Activated naive CD8-positive, alpha-beta T cell (primary cell): ENCODE measurements at regions not wholly inside any gene's neighbourhood (a gene's known extent, or its start where the extent isn't known, plus 50 kb on each side); places are given as distances from the start of the nearest gene placed in this dataset.

Experiments
- H3K27ac Mint-ChIP-seq: one replicate; pipeline ENCODE4 v1.8.0; 2021; ENCODE audit warnings: mixed read lengths
- H3K27me3 Mint-ChIP-seq: one replicate; pipeline ENCODE4 v1.8.0; 2021; ENCODE audit warnings: mixed read lengths
- H3K36me3 Mint-ChIP-seq: one replicate; pipeline ENCODE4 v1.8.0; 2021; ENCODE audit warnings: mixed read lengths
- H3K4me1 Mint-ChIP-seq: one replicate; pipeline ENCODE4 v1.8.0; 2021; ENCODE audit warnings: low read depth, mixed read lengths
- H3K4me3 Mint-ChIP-seq: one replicate; pipeline ENCODE4 v1.8.0; 2021; ENCODE audit warnings: mild to moderate bottlenecking, mixed read lengths
- H3K9me3 Mint-ChIP-seq: one replicate; pipeline ENCODE4 v1.8.0; 2021; ENCODE audit warnings: low read depth, mixed read lengths

GRCh38 chr7:362402-363096, 72.6 kb downstream of the FOXL3 start:
- H3K4me1 Mint-ChIP-seq, result peaks cover 64% of the 10 kb centered on the region

GRCh38 chr7:363626-364025, 73.7 kb downstream of the FOXL3 start:
- H3K27ac Mint-ChIP-seq, result peak overlapping the region; percentile 72
- H3K4me3 Mint-ChIP-seq, result peak overlapping the region; percentile 38

More at GRCh38 chr7:362402-363096, 72.6 kb downstream of the FOXL3 start:
- Mint-ChIP-seq H3K4me3 (peak overlapping the region; percentile 84), H3K9me3 (no peaks in the 10 kb centered on the region), H3K27me3 (no peaks in the 10 kb centered on the region), H3K36me3 (peaks cover 3% of the 10 kb centered on the region), H3K27ac (peak overlapping the region; percentile 95)

GRCh38 chr7:364536-364935, 74.6 kb downstream of the FOXL3 start:
- H3K4me3 Mint-ChIP-seq, result peak overlapping the region; percentile 17
- H3K9me3 Mint-ChIP-seq, result no peaks in the 10 kb centered on the region
- no peaks in the 10 kb centered on the region for H3K27me3 Mint-ChIP-seq
- H3K36me3 Mint-ChIP-seq, result peaks cover 3% of the 10 kb centered on the region
- H3K4me1 Mint-ChIP-seq, result peaks cover 66% of the 10 kb centered on the region
- peak overlapping the region; percentile 72 for H3K27ac Mint-ChIP-seq

More at GRCh38 chr7:363626-364025, 73.7 kb downstream of the FOXL3 start:
- H3K9me3 Mint-ChIP-seq, result no peaks in the 10 kb centered on the region
- peaks cover 66% of the 10 kb centered on the region for H3K4me1 Mint-ChIP-seq
- peaks cover 3% of the 10 kb centered on the region for H3K36me3 Mint-ChIP-seq
- no peaks in the 10 kb centered on the region for H3K27me3 Mint-ChIP-seq

- Mint-ChIP-seq H3K4me3 (peak overlapping the region; percentile 78), H3K27me3 (no peaks in the 10 kb centered on the region), H3K27ac (no peak overlapping the region), H3K9me3 (no peaks in the 10 kb centered on the region), H3K36me3 (peaks cover 3% of the 10 kb centered on the region), H3K4me1 (peaks cover 60% of the 10 kb centered on the region)
These were observed 75.6 kb downstream of the FOXL3 start for GRCh38 chr7:365593-365992.

- Mint-ChIP-seq H3K27ac (no peak overlapping the region), H3K36me3 (peaks cover 3% of the 10 kb centered on the region), H3K4me1 (peaks cover 55% of the 10 kb centered on the region), H3K4me3 (peak overlapping the region; percentile 78), H3K27me3 (no peaks in the 10 kb centered on the region), H3K9me3 (no peaks in the 10 kb centered on the region)
These were observed 76.3 kb downstream of the FOXL3 start for GRCh38 chr7:366161-366803.

- peaks cover 48% of the 10 kb centered on the region for H3K4me1 Mint-ChIP-seq
- no peaks in the 10 kb centered on the region for H3K36me3 Mint-ChIP-seq
- no peaks in the 10 kb centered on the region for H3K27me3 Mint-ChIP-seq
- H3K9me3 Mint-ChIP-seq, result no peaks in the 10 kb centered on the region
- H3K4me3 Mint-ChIP-seq, result no peak overlapping the region
- no peak overlapping the region for H3K27ac Mint-ChIP-seq
These were observed 77.5 kb downstream of the FOXL3 start for GRCh38 chr7:367351-367901.

- Mint-ChIP-seq H3K27me3 (no peaks in the 10 kb centered on the region), H3K27ac (no peak overlapping the region), H3K4me1 (peaks cover 33% of the 10 kb centered on the region), H3K4me3 (no peak overlapping the region), H3K36me3 (no peaks in the 10 kb centered on the region), H3K9me3 (no peaks in the 10 kb centered on the region)
These were observed 78.9 kb downstream of the FOXL3 start for GRCh38 chr7:368651-369475.

- H3K4me3 Mint-ChIP-seq, result no peak overlapping the region
- H3K27ac Mint-ChIP-seq, result no peak overlapping the region
- no peaks in the 10 kb centered on the region for H3K9me3 Mint-ChIP-seq
- peaks cover 25% of the 10 kb centered on the region for H3K4me1 Mint-ChIP-seq
- H3K36me3 Mint-ChIP-seq, result no peaks in the 10 kb centered on the region
- H3K27me3 Mint-ChIP-seq, result no peaks in the 10 kb centered on the region
These were observed 79.7 kb downstream of the FOXL3 start for GRCh38 chr7:369476-370258.

GRCh38 chr7:370259-370625, 80.3 kb downstream of the FOXL3 start:
- peak overlapping the region; percentile 28 for H3K27ac Mint-ChIP-seq
- H3K4me1 Mint-ChIP-seq, result peaks cover 22% of the 10 kb centered on the region
- H3K9me3 Mint-ChIP-seq, result no peaks in the 10 kb centered on the region
- no peak overlapping the region for H3K4me3 Mint-ChIP-seq
- no peaks in the 10 kb centered on the region for H3K36me3 Mint-ChIP-seq
- no peaks in the 10 kb centered on the region for H3K27me3 Mint-ChIP-seq

GRCh38 chr7:370775-371118, 80.8 kb downstream of the FOXL3 start:
- Mint-ChIP-seq H3K4me1 (peaks cover 17% of the 10 kb centered on the region), H3K27ac (no peak overlapping the region), H3K36me3 (no peaks in the 10 kb centered on the region), H3K9me3 (no peaks in the 10 kb centered on the region), H3K27me3 (no peaks in the 10 kb centered on the region), H3K4me3 (no peak overlapping the region)

GRCh38 chr7:371119-371778, 81.3 kb downstream of the FOXL3 start:
- no peaks in the 10 kb centered on the region for H3K9me3 Mint-ChIP-seq
- no peak overlapping the region for H3K27ac Mint-ChIP-seq
- H3K36me3 Mint-ChIP-seq, result no peaks in the 10 kb centered on the region
- no peak overlapping the region for H3K4me3 Mint-ChIP-seq
- H3K4me1 Mint-ChIP-seq, result peaks cover 12% of the 10 kb centered on the region
- H3K27me3 Mint-ChIP-seq, result no peaks in the 10 kb centered on the region

GRCh38 chr7:371779-372545, 82.0 kb downstream of the FOXL3 start:
- Mint-ChIP-seq H3K36me3 (no peaks in the 10 kb centered on the region), H3K4me3 (no peak overlapping the region), H3K27ac (no peak overlapping the region)

GRCh38 chr7:372546-372931, 82.6 kb downstream of the FOXL3 start:
- no peaks in the 10 kb centered on the region for H3K9me3 Mint-ChIP-seq
- no peak overlapping the region for H3K4me3 Mint-ChIP-seq
- no peaks in the 10 kb centered on the region for H3K36me3 Mint-ChIP-seq
- no peak overlapping the region for H3K27ac Mint-ChIP-seq
- H3K27me3 Mint-ChIP-seq, result no peaks in the 10 kb centered on the region
- H3K4me1 Mint-ChIP-seq, result peaks cover 3% of the 10 kb centered on the region

More at GRCh38 chr7:371779-372545, 82.0 kb downstream of the FOXL3 start:
- peaks cover 6% of the 10 kb centered on the region for H3K4me1 Mint-ChIP-seq
- no peaks in the 10 kb centered on the region for H3K27me3 Mint-ChIP-seq
- H3K9me3 Mint-ChIP-seq, result no peaks in the 10 kb centered on the region
